ENCODE measurements at regions not wholly inside any gene's neighbourhood (a gene's known extent, or its start where the extent isn't known, plus 50 kb on each side); places are given as distances from the start of the nearest gene placed in this dataset.

- TF ChIP-seq CTCF (IDR thresholded peaks at IDR 0.05; ENCODE audit: insufficient read depth, low read length): no peak
- DNase-seq (ENCODE audit: low read depth): no peak
- H3K4me3 ChIP-seq (ENCODE audit: low read depth, low read length): no peak overlapping the region
These were observed 372.9 kb downstream of the STIM2 start for GRCh38 chr4:27233531-27233930.

- TF ChIP-seq CTCF (IDR thresholded peaks at IDR 0.05; ENCODE audit: insufficient read depth, low read length): no peak
- DNase-seq (ENCODE audit: low read depth): peak; percentile 8
- no peak overlapping the region for H3K4me3 ChIP-seq (ENCODE audit: low read depth, low read length)
These were observed 373.8 kb downstream of the STIM2 start for GRCh38 chr4:27234306-27234899.

GRCh38 chr4:27239641-27240040 lies 379.0 kb downstream of the STIM2 start:
- DNase-seq (ENCODE audit: low read depth): peak; percentile 76
- no peak overlapping the region for H3K4me3 ChIP-seq (ENCODE audit: low read depth, low read length)
- no peak for TF ChIP-seq CTCF (IDR thresholded peaks at IDR 0.05; ENCODE audit: insufficient read depth, low read length)

GRCh38 chr4:27242217-27242616 lies 381.6 kb downstream of the STIM2 start:
- no peak overlapping the region for H3K4me3 ChIP-seq (ENCODE audit: low read depth, low read length)
- no peak for TF ChIP-seq CTCF (IDR thresholded peaks at IDR 0.05; ENCODE audit: insufficient read depth, low read length)
- DNase-seq (ENCODE audit: low read depth): no peak

GRCh38 chr4:27245216-27245615 lies 384.6 kb downstream of the STIM2 start:
- no peak overlapping the region for H3K4me3 ChIP-seq (ENCODE audit: low read depth, low read length)
- DNase-seq (ENCODE audit: low read depth): peak; percentile 14
- no peak for TF ChIP-seq CTCF (IDR thresholded peaks at IDR 0.05; ENCODE audit: insufficient read depth, low read length)

GRCh38 chr4:27248829-27249228 lies 388.2 kb downstream of the STIM2 start:
- TF ChIP-seq CTCF (IDR thresholded peaks at IDR 0.05; ENCODE audit: insufficient read depth, low read length): no peak
- peak; percentile 96 for DNase-seq (ENCODE audit: low read depth)
- H3K4me3 ChIP-seq (ENCODE audit: low read depth, low read length): no peak overlapping the region

- DNase-seq (ENCODE audit: low read depth): peak; percentile 72
- no peak overlapping the region for H3K4me3 ChIP-seq (ENCODE audit: low read depth, low read length)
- TF ChIP-seq CTCF (IDR thresholded peaks at IDR 0.05; ENCODE audit: insufficient read depth, low read length): no peak
These were observed 391.1 kb downstream of the STIM2 start for GRCh38 chr4:27251771-27252170.

Measured in fibroblast of the aortic adventitia (primary cell).